PFSK-1 (cell line): ENCODE measurements at regions not wholly inside any gene's neighbourhood (a gene's known extent, or its start where the extent isn't known, plus 50 kb on each side); places are given as distances from the start of the nearest gene placed in this dataset.

Experiments
- REST ChIP-seq, 2 experiments: IDR thresholded peaks; 2 replicates each; pipeline versions ENCODE4 v1.6.1 to v1.8.0; 2011 to 2012; ENCODE audit warnings: low read depth in 2 of 2, low read length in 2 of 2, control low read depth in 1 of 2, inconsistent platforms in 1 of 2, mild to moderate bottlenecking in 1 of 2, moderate library complexity in 1 of 2; ENCODE audit not compliant: insufficient read depth in 1 of 2
- TAF1 ChIP-seq: IDR thresholded peaks from 2 replicates; pipeline ENCODE4 v1.6.1; 2012; ENCODE audit warnings: low read length, control low read depth, borderline replicate concordance; ENCODE audit not compliant: insufficient read depth

GRCh38 chr11:80722629-80723028 lies 1281.8 kb upstream of the TENM4 start:
- TF ChIP-seq REST (IDR thresholded peaks at IDR 0.05; ENCODE audit: insufficient read depth in 1 of 2, low read depth in 2 of 2, low read length in 2 of 2) (no peak), TAF1 (no peak)
